HepG2 (cell line): ENCODE measurements at regions not wholly inside any gene's neighbourhood (a gene's known extent, or its start where the extent isn't known, plus 50 kb on each side); places are given as distances from the start of the nearest gene placed in this dataset.

ENCODE experiments used
- ATAC-seq: fragments of 200-7000 bp; cut with Tn5 transposase; 3 replicates; pipeline ENCODE4 v1.9.1; 2020; ENCODE audit warnings: mild to moderate bottlenecking, moderate library complexity
- BruUV-seq: library from RNA; stranded (reverse); fragments of 400-500 nt; replicated peaks from 2 replicates; lab custom pipeline; 2021; lab: Mats Ljungman, UMichigan
- CTCF ChIA-PET: fragments of 300-600 bp; formaldehyde crosslinking; extraction: SDS; loops from one replicate; lab custom pipeline; 2021; ENCODE audit warnings: low total read pairs, inconsistent platforms, low intra/inter-chr PET ratio; lab: Yijun Ruan, JAX
- POLR2A ChIA-PET: fragments of 350-600 bp; sonication (Branson Sonifier 250); formaldehyde crosslinking; loops from one replicate; lab custom pipeline; 2020; ENCODE audit warnings: antibody characterized with exemption, inconsistent platforms; lab: Yijun Ruan, JAX
- DNase-seq: peaks from one replicate; pipeline ENCODE4 v3.0.0-alpha.2; 2015; ENCODE audit warnings: low spot score
- FAIRE-seq: peaks from 3 replicates; lab custom pipeline; 2011; peaks lifted over from hg19 to GRCh38; lab: Jason Lieb, UNC
- H2AFZ ChIP-seq: one replicate; pipeline ENCODE4 v1.6.1; 2011; ENCODE audit warnings: low read length, inconsistent platforms
- H3K27ac ChIP-seq: fragments of 300-600 bp; 3 replicates; pipeline ENCODE4 v1.8.0; 2011; ENCODE audit warnings: mixed run types, mild to moderate bottlenecking, mixed read lengths, low read length, inconsistent platforms; ENCODE audit not compliant: insufficient read depth; ENCODE audit errors: extremely low read length
- H3K27me3 ChIP-seq, 2 experiments: fragments of 200-600 bp in 1 of 2; 2 replicates in 1 of 2; 3 replicates in 1 of 2; pipeline versions ENCODE4 v1.6.0 to v1.8.0; 2011; ENCODE audit warnings: low read length in 2 of 2, mild to moderate bottlenecking in 2 of 2, moderate library complexity in 2 of 2, inconsistent platforms in 1 of 2; ENCODE audit not compliant: insufficient read depth in 2 of 2, control insufficient read depth in 1 of 2
- H3K36me3 ChIP-seq, 2 experiments: fragments of 200-600 bp in 1 of 2; replicated peaks in 1 of 2; 2 replicates in 1 of 2; 3 replicates in 1 of 2; pipeline versions ENCODE4 v1.5.1 to v1.8.0; 2011; ENCODE audit warnings: low read length in 2 of 2, inconsistent platforms in 1 of 2; ENCODE audit not compliant: insufficient read depth in 2 of 2, control insufficient read depth in 1 of 2
- H3K4me1 ChIP-seq: 2 replicates; pipeline ENCODE4 v1.5.1; 2012; ENCODE audit warnings: low read length, inconsistent platforms; ENCODE audit not compliant: insufficient read depth
- H3K4me2 ChIP-seq: 2 replicates; pipeline ENCODE4 v1.6.0; 2011; ENCODE audit warnings: low read depth, low read length, inconsistent platforms
- H3K4me3 ChIP-seq, 3 experiments: fragments of 200-600 bp in 1 of 3; sonication (generic), shearing (Covaris generic) in 1 of 3; replicated peaks in 1 of 3; 2 replicates each; pipeline ENCODE4 v1.5.1; 2011 to 2016; ENCODE audit warnings: low read length in 3 of 3, inconsistent platforms in 2 of 3, low read depth in 2 of 3, mild to moderate bottlenecking in 2 of 3, control low read depth in 1 of 3, mixed read lengths in 1 of 3; ENCODE audit not compliant: insufficient read depth in 1 of 3
- H3K79me2 ChIP-seq: one replicate; pipeline ENCODE4 v1.6.1; 2011; ENCODE audit warnings: low read length, inconsistent platforms; ENCODE audit not compliant: insufficient read depth
- H3K9ac ChIP-seq: 2 replicates; pipeline ENCODE4 v1.6.0; 2011; ENCODE audit warnings: mild to moderate bottlenecking, low read depth, low read length, inconsistent platforms; ENCODE audit not compliant: insufficient read depth
- H3K9me3 ChIP-seq: 2 replicates; pipeline ENCODE4 v1.5.1; 2012; ENCODE audit warnings: mild to moderate bottlenecking, low read length
- H4K20me1 ChIP-seq: 2 replicates; pipeline ENCODE4 v1.6.0; 2011; ENCODE audit warnings: inconsistent platforms, mild to moderate bottlenecking, low read length, moderate library complexity; ENCODE audit not compliant: insufficient read depth
- DR1 ChIP-seq: sonication (generic); formaldehyde crosslinking; IDR thresholded peaks from 2 replicates; pipeline ENCODE4 v1.8.0; 2021; ENCODE audit warnings: mild to moderate bottlenecking, missing genetic modification reagents, inconsistent platforms
- NAIF1 ChIP-seq: sonication (generic); formaldehyde crosslinking; IDR thresholded peaks from 2 replicates; pipeline ENCODE4 v1.5.0; 2020; ENCODE audit warnings: mild to moderate bottlenecking, missing genetic modification reagents, borderline replicate concordance
- RARA ChIP-seq: IDR thresholded peaks from 2 replicates; pipeline ENCODE4 v1.6.1; 2016; ENCODE audit warnings: missing genetic modification reagents, missing compliant biosample characterization
- SMC3 ChIP-seq: IDR thresholded peaks from 2 replicates; pipeline ENCODE4 v1.6.1; 2011; ENCODE audit warnings: low read length, improper control_type of control experiment
- ZNF24 ChIP-seq: fragments of 450-650 bp; IDR thresholded peaks from 2 replicates; pipeline ENCODE4 v1.6.1; 2017; ENCODE audit warnings: antibody characterized with exemption, mild to moderate bottlenecking
- ZNF264 ChIP-seq: sonication (generic); formaldehyde crosslinking; IDR thresholded peaks from 2 replicates; pipeline ENCODE4 v1.4.0; 2020; ENCODE audit warnings: missing genetic modification reagents
- ZNF580 ChIP-seq: IDR thresholded peaks from 2 replicates; pipeline ENCODE4 v1.6.1; 2016; ENCODE audit warnings: low read depth, borderline replicate concordance
- WGBS: methylation state at CpG from one replicate; pipeline ENCODE4 v1.1.6; 2017; ENCODE audit warnings: low lambda C conversion rate; 5-methylcytosine and 5-hydroxymethylcytosine counted together
- in situ Hi-C: cut with HindIII; loops from 2 replicates; pipeline ENCODE4 v1.10.0; 2017; ENCODE audit warnings: low pct_unique_long_range_greater_than_20kb; ENCODE audit not compliant: extremely low pct_ligation_motif_present
- intact Hi-C: fragments of 100-400 bp; cut with micrococcal nuclease; formaldehyde crosslinking; loops from one replicate; pipeline ENCODE4 v1.10.0; 2022; ENCODE audit not compliant: unreplicated experiment
- TF ChIP-seq, protein P1 (sequence below): sonication (generic); formaldehyde crosslinking; IDR thresholded peaks from 2 replicates; pipeline ENCODE4 v1.8.1; 2023; ENCODE audit warnings: mild to moderate bottlenecking, missing genetic modification reagents

GRCh38 chr5:58383448-58383847 lies 76.4 kb downstream of the PLK2 start (continued):
- TF ChIP-seq ZNF580 (CRISPR knock-in tag), result no peak

DNA sequence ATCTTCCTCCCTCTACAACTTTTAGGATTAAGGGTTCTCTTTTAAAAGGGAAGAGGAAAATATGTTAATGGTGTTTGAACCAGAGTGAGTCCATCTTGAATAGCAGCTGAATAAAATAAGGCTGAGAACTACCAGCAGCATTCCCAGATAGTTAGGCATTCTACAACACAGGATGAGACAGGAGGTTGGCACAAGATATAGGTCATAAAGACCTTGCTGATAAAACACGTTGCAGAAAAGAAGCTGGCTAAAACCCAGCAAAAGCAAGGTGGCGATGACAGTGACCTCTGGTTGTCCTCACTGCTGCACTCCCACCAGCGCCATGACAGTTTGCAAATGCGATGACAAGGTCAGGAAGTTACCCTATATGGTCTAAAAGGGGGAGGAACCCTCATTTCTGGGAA lies 77.8 kb downstream of the PLK2 start:
- Histone ChIP-seq H3K36me3 (no peaks in the 10 kb centered on the region), H3K27me3 (no peaks in the 10 kb centered on the region), H3K9me3 (peaks cover 33% of the 10 kb centered on the region), H3K4me3 (no peak overlapping the region), H3K9ac (no peak overlapping the region), H3K4me2 (no peak overlapping the region), H2AFZ (no peak overlapping the region), H3K27ac (no peak overlapping the region), H4K20me1 (no peaks in the 10 kb centered on the region), H3K4me1 (no peaks in the 10 kb centered on the region), H3K79me2 (no peaks in the 10 kb centered on the region)
- ChIA-PET POLR2A (no interaction called here), CTCF (no interaction called here)
- no peak for ATAC-seq
- no TSS peak for BruUV-seq
- WGBS, result 3% methylated on average over 4 of the region's 4 CpGs
- intact Hi-C loops, result no loop called here
- no peak for TF ChIP-seq RARA (CRISPR knock-in tag)
- TF ChIP-seq NAIF1 (CRISPR knock-in tag), result no peak
- no peak for TF ChIP-seq DR1 (CRISPR knock-in tag)
- TF ChIP-seq ZNF24, result no peak
- no peak for TF ChIP-seq ZNF264 (CRISPR knock-in tag)
- no peak for TF ChIP-seq SMC3
- TF ChIP-seq, protein P1, sequence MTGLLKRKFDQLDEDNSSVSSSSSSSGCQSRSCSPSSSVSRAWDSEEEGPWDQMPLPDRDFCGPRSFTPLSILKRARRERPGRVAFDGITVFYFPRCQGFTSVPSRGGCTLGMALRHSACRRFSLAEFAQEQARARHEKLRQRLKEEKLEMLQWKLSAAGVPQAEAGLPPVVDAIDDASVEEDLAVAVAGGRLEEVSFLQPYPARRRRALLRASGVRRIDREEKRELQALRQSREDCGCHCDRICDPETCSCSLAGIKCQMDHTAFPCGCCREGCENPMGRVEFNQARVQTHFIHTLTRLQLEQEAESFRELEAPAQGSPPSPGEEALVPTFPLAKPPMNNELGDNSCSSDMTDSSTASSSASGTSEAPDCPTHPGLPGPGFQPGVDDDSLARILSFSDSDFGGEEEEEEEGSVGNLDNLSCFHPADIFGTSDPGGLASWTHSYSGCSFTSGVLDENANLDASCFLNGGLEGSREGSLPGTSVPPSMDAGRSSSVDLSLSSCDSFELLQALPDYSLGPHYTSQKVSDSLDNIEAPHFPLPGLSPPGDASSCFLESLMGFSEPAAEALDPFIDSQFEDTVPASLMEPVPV (CRISPR knock-in tag), result no peak
- FAIRE-seq, result no peak
- in situ Hi-C loops, result no loop called here
- no peak for DNase-seq
